OCI-LY7 (cell line): ENCODE measurements at regions not wholly inside any gene's neighbourhood (a gene's known extent, or its start where the extent isn't known, plus 50 kb on each side); places are given as distances from the start of the nearest gene placed in this dataset.

ENCODE experiments used
- BruUV-seq: library from RNA; stranded (reverse); fragments of 400-500 nt; replicated peaks from 2 replicates; lab custom pipeline; 2021; lab: Mats Ljungman, UMichigan
- CTCF ChIA-PET: fragments of 300-600 bp; sonication (Branson Sonifier 250); formaldehyde crosslinking; loops from one replicate; lab custom pipeline; 2022; ENCODE audit warnings: antibody characterized with exemption; ENCODE audit not compliant: unreplicated experiment; lab: Charles Lee
- POLR2A ChIA-PET: fragments of 300-600 bp; sonication (Branson Sonifier 250); formaldehyde crosslinking; loops from one replicate; lab custom pipeline; 2022; ENCODE audit warnings: antibody characterized with exemption; lab: Charles Lee
- DNase-seq: peaks from one replicate; pipeline ENCODE4 v3.0.0-alpha.2; 2015; ENCODE audit warnings: low spot score
- H2AFZ ChIP-seq: fragments of 200-600 bp; sonication (generic), shearing (Covaris generic); 2 replicates; pipeline ENCODE4 v1.6.1; 2014; ENCODE audit warnings: mild to moderate bottlenecking, antibody characterized with exemption, low read length, moderate library complexity
- H3K27ac ChIP-seq: fragments of 200-600 bp; sonication (generic); 2 replicates; pipeline ENCODE4 v1.5.1; 2014; ENCODE audit warnings: mixed run types, low read depth, mild to moderate bottlenecking, moderate library complexity, low read length, inconsistent platforms; ENCODE audit not compliant: poor library complexity, severe bottlenecking
- H3K36me3 ChIP-seq: fragments of 200-600 bp; sonication (generic); 2 replicates; pipeline ENCODE4 v1.6.1; 2014; ENCODE audit warnings: mild to moderate bottlenecking, antibody characterized with exemption, low read length, moderate library complexity, mixed read lengths; ENCODE audit not compliant: insufficient read depth
- H3K4me1 ChIP-seq: fragments of 200-600 bp; sonication (generic); 2 replicates; pipeline ENCODE4 v1.5.1; 2014; ENCODE audit warnings: mild to moderate bottlenecking, low read length; ENCODE audit not compliant: insufficient read depth, poor library complexity, severe bottlenecking
- H3K4me2 ChIP-seq: fragments of 200-600 bp; sonication (generic); 2 replicates; pipeline ENCODE4 v1.6.1; 2014; ENCODE audit warnings: mild to moderate bottlenecking, low read length
- H3K4me3 ChIP-seq: fragments of 200-600 bp; sonication (generic); 2 replicates; pipeline ENCODE4 v1.5.1; 2014; ENCODE audit warnings: mild to moderate bottlenecking, low read depth, low read length; ENCODE audit not compliant: poor library complexity, severe bottlenecking
- H3K79me2 ChIP-seq: fragments of 200-600 bp; sonication (generic); 2 replicates; pipeline ENCODE4 v1.6.1; 2016; ENCODE audit warnings: low read depth, mild to moderate bottlenecking, low read length, moderate library complexity, mixed read lengths; ENCODE audit not compliant: insufficient read depth
- H3K9me2 ChIP-seq: fragments of 200-600 bp; sonication (generic); 2 replicates; pipeline ENCODE4 v1.6.1; 2016; ENCODE audit warnings: mild to moderate bottlenecking, low read length, mixed read lengths; ENCODE audit not compliant: insufficient read depth
- H3K9me3 ChIP-seq: fragments of 200-600 bp; sonication (generic); 2 replicates; pipeline ENCODE4 v1.6.1; 2014; ENCODE audit warnings: mild to moderate bottlenecking, mixed run types, low read length, mixed read lengths
- H4K20me1 ChIP-seq: fragments of 200-600 bp; sonication (generic); 2 replicates; pipeline ENCODE4 v1.6.1; 2014; ENCODE audit warnings: mild to moderate bottlenecking, antibody characterized with exemption, low read length, moderate library complexity, mixed read lengths; ENCODE audit not compliant: insufficient read depth
- EZH2phosphoT487 ChIP-seq: fragments of 200-600 bp; sonication (generic); IDR thresholded peaks from 2 replicates; pipeline ENCODE4 v1.6.1; 2018; ENCODE audit warnings: low read depth, borderline replicate concordance, mild to moderate bottlenecking, mixed run types, antibody characterized with exemption, low read length, moderate library complexity, mixed read lengths
- intact Hi-C: fragments of 100-400 bp; cut with micrococcal nuclease; formaldehyde crosslinking; loops from one replicate; pipeline ENCODE4 v1.10.0; 2022; ENCODE audit not compliant: unreplicated experiment
- TF ChIP-seq, protein P1 (sequence below): fragments of 200-600 bp; sonication (generic); conservative IDR thresholded peaks from 2 replicates; pipeline ENCODE4 v1.5.1; 2014; ENCODE audit warnings: mild to moderate bottlenecking, antibody characterized with exemption, low read length, moderate library complexity, mixed read lengths

GRCh38 chr6:154648888-154649205 lies 84.4 kb upstream of the SCAF8 start:
- no peak overlapping the region for H3K4me2 ChIP-seq
- no peak overlapping the region for H3K27ac ChIP-seq
- peaks cover 11% of the 10 kb centered on the region for H3K4me1 ChIP-seq
- no peaks in the 10 kb centered on the region for H3K9me3 ChIP-seq
- H2AFZ ChIP-seq = no peak overlapping the region
- no peak for TF ChIP-seq EZH2phosphoT487
- TF ChIP-seq, protein P1, sequence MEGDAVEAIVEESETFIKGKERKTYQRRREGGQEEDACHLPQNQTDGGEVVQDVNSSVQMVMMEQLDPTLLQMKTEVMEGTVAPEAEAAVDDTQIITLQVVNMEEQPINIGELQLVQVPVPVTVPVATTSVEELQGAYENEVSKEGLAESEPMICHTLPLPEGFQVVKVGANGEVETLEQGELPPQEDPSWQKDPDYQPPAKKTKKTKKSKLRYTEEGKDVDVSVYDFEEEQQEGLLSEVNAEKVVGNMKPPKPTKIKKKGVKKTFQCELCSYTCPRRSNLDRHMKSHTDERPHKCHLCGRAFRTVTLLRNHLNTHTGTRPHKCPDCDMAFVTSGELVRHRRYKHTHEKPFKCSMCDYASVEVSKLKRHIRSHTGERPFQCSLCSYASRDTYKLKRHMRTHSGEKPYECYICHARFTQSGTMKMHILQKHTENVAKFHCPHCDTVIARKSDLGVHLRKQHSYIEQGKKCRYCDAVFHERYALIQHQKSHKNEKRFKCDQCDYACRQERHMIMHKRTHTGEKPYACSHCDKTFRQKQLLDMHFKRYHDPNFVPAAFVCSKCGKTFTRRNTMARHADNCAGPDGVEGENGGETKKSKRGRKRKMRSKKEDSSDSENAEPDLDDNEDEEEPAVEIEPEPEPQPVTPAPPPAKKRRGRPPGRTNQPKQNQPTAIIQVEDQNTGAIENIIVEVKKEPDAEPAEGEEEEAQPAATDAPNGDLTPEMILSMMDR = no peak
- BruUV-seq = no TSS peak
- no peaks in the 10 kb centered on the region for H3K36me3 ChIP-seq
- no peaks in the 10 kb centered on the region for H4K20me1 ChIP-seq
- CTCF ChIA-PET = interaction anchor here (0.6 kb wide), 1 partner anchor 122 kb away, joined by 4 read pairs; no protein-coding TSS in a partner anchor
- H3K79me2 ChIP-seq = no peaks in the 10 kb centered on the region
- no peaks in the 10 kb centered on the region for H3K9me2 ChIP-seq
- POLR2A ChIA-PET = no interaction called here
- no peak for DNase-seq
- intact Hi-C loops = no loop called here
- no peak overlapping the region for H3K4me3 ChIP-seq

- ChIA-PET POLR2A (no interaction called here), CTCF (no interaction called here)
- no peak overlapping the region for H2AFZ ChIP-seq
- no peaks in the 10 kb centered on the region for H3K9me3 ChIP-seq
- no peaks in the 10 kb centered on the region for H4K20me1 ChIP-seq
- intact Hi-C loops = no loop called here
- no peaks in the 10 kb centered on the region for H3K79me2 ChIP-seq
- H3K36me3 ChIP-seq = no peaks in the 10 kb centered on the region
- no TSS peak for BruUV-seq
- H3K4me1 ChIP-seq = peaks cover 11% of the 10 kb centered on the region
- no peak for DNase-seq
- no peak overlapping the region for H3K27ac ChIP-seq
- H3K4me2 ChIP-seq = no peak overlapping the region
- H3K9me2 ChIP-seq = no peaks in the 10 kb centered on the region
- TF ChIP-seq, protein P1 = no peak
- no peak for TF ChIP-seq EZH2phosphoT487
- no peak overlapping the region for H3K4me3 ChIP-seq
Measured at GRCh38 chr6:154649721-154650120, 83.5 kb upstream of the SCAF8 start.

DNA sequence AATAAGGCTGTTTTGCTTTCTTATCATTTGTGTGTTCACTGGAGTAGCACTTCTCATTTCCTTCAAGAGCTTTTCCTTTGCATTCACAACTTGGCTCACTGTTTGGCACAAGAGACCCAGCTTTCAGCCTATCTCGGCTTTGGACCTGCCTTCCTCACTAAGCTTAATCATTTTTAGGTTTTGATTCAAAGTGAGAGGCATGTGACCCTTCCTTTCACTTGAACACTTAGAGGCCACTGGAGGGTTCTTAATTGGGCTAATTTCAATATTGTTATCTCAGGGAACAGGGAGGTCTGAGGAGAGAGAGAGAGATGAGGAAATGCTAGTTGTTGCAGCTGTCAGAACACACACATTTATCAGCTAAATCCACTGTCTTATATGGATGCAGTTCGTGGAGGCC lies 82.9 kb upstream of the SCAF8 start:
- Histone ChIP-seq H3K27ac (no peak overlapping the region), H3K79me2 (no peaks in the 10 kb centered on the region), H3K36me3 (no peaks in the 10 kb centered on the region), H3K4me3 (no peak overlapping the region), H2AFZ (no peak overlapping the region), H4K20me1 (no peaks in the 10 kb centered on the region), H3K9me2 (no peaks in the 10 kb centered on the region), H3K4me1 (peaks cover 11% of the 10 kb centered on the region), H3K9me3 (no peaks in the 10 kb centered on the region), H3K4me2 (no peak overlapping the region)
- TF ChIP-seq, protein P1 = no peak
- no peak for TF ChIP-seq EZH2phosphoT487
- no TSS peak for BruUV-seq
- POLR2A ChIA-PET = no interaction called here
- no peak for DNase-seq
- CTCF ChIA-PET = no interaction called here
- intact Hi-C loops = no loop called here
